ENCODE measurements at regions not wholly inside any gene's neighbourhood (a gene's known extent, or its start where the extent isn't known, plus 50 kb on each side); places are given as distances from the start of the nearest gene placed in this dataset.

DNA sequence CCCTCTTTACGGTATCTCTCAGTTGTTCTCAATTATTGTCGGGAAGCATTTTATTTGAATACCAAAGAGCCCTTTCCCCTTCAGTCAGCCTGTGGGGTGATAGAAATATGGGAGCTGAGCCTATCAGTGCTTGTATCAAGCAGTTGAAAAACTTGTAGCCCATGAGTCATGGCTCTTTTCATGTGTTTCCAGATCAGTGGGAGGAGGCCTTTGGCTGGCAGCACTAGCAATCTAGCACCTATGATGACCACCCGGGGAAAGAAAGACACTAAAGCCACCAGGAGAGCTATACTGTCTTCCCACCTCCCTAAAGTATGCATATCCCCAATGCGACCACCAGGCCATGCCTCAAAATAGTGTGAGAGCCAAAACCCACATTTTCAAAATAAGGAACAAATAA is 696.9 kb upstream of the C9orf72 start:
- Mint-ChIP-seq H3K27ac (no peak overlapping the region), H3K4me1 (ENCODE audit: low read depth in 2 of 2) (no peaks in the 10 kb centered on the region), H3K9me3 (peaks cover 20% of the 10 kb centered on the region), H3K36me3 (peaks cover under 1% of the 10 kb centered on the region), H3K4me3 (no peak overlapping the region), H3K27me3 (no peaks in the 10 kb centered on the region)
- DNase-seq (ENCODE audit: low spot score) = no peak
- ATAC-seq = no peak

DNA sequence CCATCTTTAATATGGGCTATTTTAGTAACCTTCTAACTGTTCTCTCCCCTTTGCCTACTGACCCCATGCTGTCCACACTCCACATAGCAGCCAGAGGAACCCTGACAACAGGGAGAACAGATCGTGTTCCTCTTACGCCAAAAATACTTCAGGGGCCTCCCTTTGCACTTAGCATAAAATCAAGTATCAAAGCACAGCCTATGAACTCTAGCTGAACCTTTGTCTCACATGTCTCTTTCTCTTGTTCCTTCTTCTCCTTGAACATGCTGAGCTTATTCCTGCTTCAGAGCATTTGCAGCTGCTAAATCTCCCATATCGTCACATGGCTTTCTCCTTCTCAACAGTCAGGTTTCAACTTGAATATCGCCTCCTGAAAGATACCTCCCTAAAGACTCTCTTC is 698.8 kb upstream of the C9orf72 start:
- H3K27me3 Mint-ChIP-seq = no peaks in the 10 kb centered on the region
- DNase-seq (ENCODE audit: low spot score) (no peak), ATAC-seq (no peak)
- H3K4me1 Mint-ChIP-seq (ENCODE audit: low read depth in 2 of 2) = no peaks in the 10 kb centered on the region
- H3K27ac Mint-ChIP-seq = no peak overlapping the region
- H3K4me3 Mint-ChIP-seq = no peak overlapping the region
- peaks cover 5% of the 10 kb centered on the region for H3K36me3 Mint-ChIP-seq
- H3K9me3 Mint-ChIP-seq = peaks cover 28% of the 10 kb centered on the region

DNA sequence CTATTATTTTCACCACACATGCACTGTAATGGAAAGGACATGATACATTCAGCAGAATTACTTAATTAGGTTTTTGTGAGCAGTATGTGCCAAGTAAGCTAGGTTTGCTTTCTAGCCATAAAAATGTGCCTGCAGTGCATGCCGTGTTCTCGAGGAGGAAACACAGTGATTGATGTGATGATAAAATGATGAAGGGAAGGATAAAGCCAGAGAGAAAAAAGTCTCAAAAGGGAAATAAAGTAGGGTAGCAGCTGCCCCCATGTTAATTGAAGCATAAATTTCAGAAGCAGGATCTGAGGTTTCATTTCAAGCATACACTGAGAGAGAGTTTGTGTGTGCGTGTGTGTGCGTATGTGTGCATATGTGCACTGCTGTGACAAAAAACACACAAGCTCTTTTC is 714.2 kb upstream of the C9orf72 start:
- Mint-ChIP-seq H3K4me3 (no peak overlapping the region), H3K27me3 (no peaks in the 10 kb centered on the region), H3K27ac (no peak overlapping the region), H3K36me3 (peaks cover 4% of the 10 kb centered on the region), H3K4me1 (ENCODE audit: low read depth in 2 of 2) (no peaks in the 10 kb centered on the region), H3K9me3 (peaks cover 13% of the 10 kb centered on the region)
- no peak for ATAC-seq
- no peak for DNase-seq (ENCODE audit: low spot score)

DNA sequence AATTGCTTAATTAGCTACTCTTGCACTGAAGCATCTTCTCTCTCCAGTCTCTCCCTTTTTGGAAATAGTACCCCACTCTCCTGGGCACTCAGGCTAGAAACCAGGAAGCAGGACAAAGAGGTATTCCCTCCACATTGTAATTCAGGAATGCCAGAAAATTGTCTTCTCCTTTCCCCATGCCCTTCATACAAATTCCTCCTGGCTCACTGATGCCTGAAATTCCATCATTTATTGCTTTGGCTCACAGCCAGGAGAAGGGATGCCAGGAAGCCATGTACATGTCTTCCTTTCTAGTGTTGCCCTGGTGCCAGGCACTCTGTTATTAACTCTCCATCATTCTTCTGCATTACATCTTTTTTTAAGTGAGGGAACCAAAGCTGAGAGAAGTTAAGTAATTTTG is 716.5 kb upstream of the C9orf72 start:
- DNase-seq (ENCODE audit: low spot score) = no peak
- ATAC-seq = no peak
- peaks cover 13% of the 10 kb centered on the region for H3K9me3 Mint-ChIP-seq
- H3K27ac Mint-ChIP-seq = no peak overlapping the region
- no peak overlapping the region for H3K4me3 Mint-ChIP-seq
- H3K36me3 Mint-ChIP-seq = peaks cover 4% of the 10 kb centered on the region
- no peaks in the 10 kb centered on the region for H3K4me1 Mint-ChIP-seq (ENCODE audit: low read depth in 2 of 2)
- no peaks in the 10 kb centered on the region for H3K27me3 Mint-ChIP-seq

DNA sequence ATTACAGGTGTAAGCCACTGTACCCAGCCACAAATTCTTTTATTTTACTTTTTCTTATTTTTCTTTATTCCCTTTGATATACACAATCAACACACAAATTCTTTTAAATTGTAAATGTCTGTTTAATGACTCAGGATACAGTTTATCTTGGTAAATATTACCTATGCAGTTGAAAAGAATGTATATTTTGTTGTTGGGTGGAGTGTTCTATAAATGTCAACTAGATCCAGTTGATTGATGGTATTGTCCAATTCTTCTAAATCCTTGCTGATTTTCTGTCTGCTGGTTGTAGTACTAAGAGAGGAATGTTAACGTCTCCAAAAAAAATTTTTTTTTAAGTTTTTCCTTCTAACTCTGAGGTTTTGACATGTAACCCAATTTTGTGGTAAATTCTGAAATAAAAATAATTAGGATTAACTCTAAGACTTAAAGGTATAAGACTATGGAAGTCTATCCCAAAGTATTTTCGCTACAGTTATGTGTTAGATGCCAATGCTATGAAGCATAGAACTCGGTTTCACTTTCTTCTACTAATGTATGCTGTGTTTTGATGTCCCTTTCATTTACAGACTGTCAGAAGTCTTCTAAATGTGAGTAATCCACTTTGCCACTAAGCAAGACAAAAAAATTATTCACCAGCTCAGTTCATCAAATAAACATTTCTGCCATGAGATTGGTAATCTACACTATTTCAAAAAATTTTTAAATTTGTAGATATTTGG is 720.2 kb upstream of the C9orf72 start:
- no peaks in the 10 kb centered on the region for H3K27me3 Mint-ChIP-seq
- no peaks in the 10 kb centered on the region for H3K4me1 Mint-ChIP-seq (ENCODE audit: low read depth in 2 of 2)
- H3K9me3 Mint-ChIP-seq = no peaks in the 10 kb centered on the region
- DNase-seq (ENCODE audit: low spot score) (no peak), ATAC-seq (no peak)
- no peaks in the 10 kb centered on the region for H3K36me3 Mint-ChIP-seq
- no peak overlapping the region for H3K4me3 Mint-ChIP-seq
- H3K27ac Mint-ChIP-seq = no peak overlapping the region

DNA sequence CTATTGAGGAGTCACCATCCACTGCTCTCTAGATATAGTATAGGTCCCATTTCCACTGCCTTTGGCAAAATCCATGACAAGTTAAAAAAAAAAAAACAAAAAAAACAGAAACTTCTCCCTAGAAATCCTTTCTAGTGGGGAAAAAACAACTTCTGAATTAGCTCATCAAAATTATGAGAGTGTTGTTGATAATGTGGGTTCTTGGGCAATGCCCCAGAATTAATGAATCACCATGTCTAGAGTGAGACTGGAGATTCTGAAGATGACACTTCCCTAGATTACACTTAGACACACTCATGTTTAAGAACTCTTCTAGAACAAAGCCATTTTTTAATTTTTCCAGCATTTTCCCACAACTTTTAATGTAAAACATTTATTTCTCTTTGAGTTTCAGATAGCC is 728.0 kb upstream of the C9orf72 start:
- ATAC-seq (no peak), DNase-seq (ENCODE audit: low spot score) (no peak)
- Mint-ChIP-seq H3K4me1 (ENCODE audit: low read depth in 2 of 2) (no peaks in the 10 kb centered on the region), H3K27ac (no peak overlapping the region), H3K36me3 (peaks cover 4% of the 10 kb centered on the region), H3K4me3 (no peak overlapping the region), H3K27me3 (no peaks in the 10 kb centered on the region), H3K9me3 (peaks cover 10% of the 10 kb centered on the region)

DNA sequence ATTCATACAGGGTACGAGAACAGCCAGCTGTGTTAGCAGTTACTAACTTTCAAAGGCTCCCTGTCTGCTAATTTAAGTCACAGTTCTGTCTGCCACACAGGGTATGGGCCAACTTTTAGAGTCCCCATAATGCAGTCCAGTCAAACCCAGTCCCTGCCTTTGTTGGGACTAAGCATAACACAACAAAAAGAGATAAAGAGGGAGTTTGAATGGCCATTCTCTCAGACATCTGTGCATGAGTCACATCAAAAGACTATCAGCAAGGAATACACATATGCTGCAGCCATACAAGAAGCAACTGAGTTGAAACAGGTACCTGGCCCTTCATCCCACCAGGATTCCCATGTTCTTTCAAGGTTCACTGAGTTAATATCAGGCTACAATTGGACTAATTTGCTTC is 744.5 kb upstream of the C9orf72 start:
- Mint-ChIP-seq H3K36me3 (no peaks in the 10 kb centered on the region), H3K9me3 (no peaks in the 10 kb centered on the region), H3K27me3 (no peaks in the 10 kb centered on the region), H3K4me1 (ENCODE audit: low read depth in 2 of 2) (no peaks in the 10 kb centered on the region), H3K27ac (no peak overlapping the region), H3K4me3 (no peak overlapping the region)
- ATAC-seq (no peak), DNase-seq (ENCODE audit: low spot score) (no peak)

DNA sequence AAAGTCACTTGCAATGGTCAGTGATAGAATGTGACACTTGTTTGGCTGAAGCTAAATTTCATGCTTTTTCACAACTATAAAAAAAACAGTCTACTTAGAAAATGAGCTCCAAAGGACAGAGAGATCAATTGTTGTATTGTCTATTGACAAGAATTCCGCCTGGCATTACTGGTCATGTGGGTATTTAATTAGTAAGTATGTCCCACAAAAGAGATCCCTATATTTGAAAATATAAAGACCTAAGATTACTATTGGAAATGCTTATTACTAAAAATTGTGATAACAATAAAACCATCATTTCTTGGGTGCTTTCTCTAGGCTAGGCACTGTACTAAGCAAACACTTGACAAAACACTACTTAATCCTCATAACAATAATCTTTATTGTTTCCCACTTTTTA is 745.2 kb upstream of the C9orf72 start:
- Mint-ChIP-seq H3K27me3 (no peaks in the 10 kb centered on the region), H3K9me3 (no peaks in the 10 kb centered on the region), H3K4me1 (ENCODE audit: low read depth in 2 of 2) (no peaks in the 10 kb centered on the region), H3K36me3 (no peaks in the 10 kb centered on the region), H3K27ac (no peak overlapping the region), H3K4me3 (no peak overlapping the region)
- ATAC-seq (no peak), DNase-seq (ENCODE audit: low spot score) (no peak)

DNA sequence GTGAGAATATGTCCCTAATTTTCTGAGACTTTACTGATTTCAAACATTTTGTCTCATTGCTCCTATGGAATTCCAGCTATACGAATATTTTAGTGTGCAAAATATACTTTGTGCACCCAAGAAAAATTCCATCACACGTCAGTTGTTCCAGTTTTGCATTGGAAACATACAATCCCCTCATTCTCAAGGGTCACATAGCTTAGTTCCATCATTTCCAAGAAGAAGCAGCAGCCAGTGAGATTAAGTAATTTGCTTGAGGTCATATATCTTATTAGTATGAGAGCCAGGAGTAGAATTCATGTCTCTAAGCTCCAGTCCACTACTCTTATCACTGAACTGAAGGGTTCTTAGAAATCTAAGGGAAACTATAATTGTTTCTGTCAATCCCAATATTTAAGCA is 746.7 kb upstream of the C9orf72 start:
- Mint-ChIP-seq H3K27ac (no peak overlapping the region), H3K27me3 (no peaks in the 10 kb centered on the region), H3K4me3 (no peak overlapping the region)

DNA sequence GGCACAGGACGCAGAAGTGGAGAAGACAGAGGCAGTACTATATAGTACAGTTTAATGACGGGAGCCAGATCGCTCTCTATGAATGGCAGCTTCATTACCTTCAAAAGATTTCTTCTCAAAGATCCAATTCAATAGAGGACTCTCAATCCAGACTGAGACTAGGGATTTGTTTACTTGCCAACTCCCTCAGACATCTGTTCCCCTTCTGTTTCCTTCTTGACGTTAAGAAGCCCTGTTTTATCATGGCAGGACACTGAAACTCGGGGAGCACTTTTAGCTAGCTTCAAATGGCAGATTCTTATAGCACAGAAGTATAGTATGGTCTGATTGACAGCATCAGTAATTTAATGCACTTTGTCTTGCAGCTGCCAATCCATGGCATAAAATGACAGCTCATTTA is 747.3 kb upstream of the C9orf72 start:
- Mint-ChIP-seq H3K9me3 (peaks cover 2% of the 10 kb centered on the region), H3K27ac (no peak overlapping the region), H3K4me3 (no peak overlapping the region), H3K27me3 (no peaks in the 10 kb centered on the region), H3K36me3 (no peaks in the 10 kb centered on the region), H3K4me1 (ENCODE audit: low read depth in 2 of 2) (no peaks in the 10 kb centered on the region)
- no peak for ATAC-seq
- no peak for DNase-seq (ENCODE audit: low spot score)

More for the DNA sequence above, 746.7 kb upstream of the C9orf72 start:
- DNase-seq (ENCODE audit: low spot score) = no peak
- no peak for ATAC-seq
- Mint-ChIP-seq H3K4me1 (ENCODE audit: low read depth in 2 of 2) (no peaks in the 10 kb centered on the region), H3K9me3 (no peaks in the 10 kb centered on the region), H3K36me3 (no peaks in the 10 kb centered on the region)

DNA sequence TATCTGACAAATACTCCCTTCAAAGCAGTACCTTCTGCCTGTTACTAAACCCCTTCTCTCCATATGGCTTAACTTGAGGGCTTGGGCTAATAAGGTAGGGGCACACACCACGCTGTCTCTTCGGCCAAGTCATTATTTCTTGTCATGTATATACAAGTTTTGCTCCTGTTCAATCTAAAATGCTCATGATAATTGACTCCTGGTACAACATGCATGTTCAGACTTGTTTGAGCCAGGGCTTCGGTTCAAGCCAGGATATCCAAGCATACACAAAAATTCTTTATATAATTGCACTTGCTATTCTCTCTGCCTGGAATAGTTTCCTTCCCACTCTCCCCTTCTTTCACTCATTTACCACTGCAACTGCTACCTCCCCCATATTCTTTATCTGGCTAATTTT is 756.0 kb upstream of the C9orf72 start:
- DNase-seq (ENCODE audit: low spot score) (no peak), ATAC-seq (no peak)
- no peaks in the 10 kb centered on the region for H3K4me1 Mint-ChIP-seq (ENCODE audit: low read depth in 2 of 2)
- H3K4me3 Mint-ChIP-seq = no peak overlapping the region
- peaks cover 10% of the 10 kb centered on the region for H3K36me3 Mint-ChIP-seq
- peaks cover 14% of the 10 kb centered on the region for H3K9me3 Mint-ChIP-seq
- no peaks in the 10 kb centered on the region for H3K27me3 Mint-ChIP-seq
- no peak overlapping the region for H3K27ac Mint-ChIP-seq

DNA sequence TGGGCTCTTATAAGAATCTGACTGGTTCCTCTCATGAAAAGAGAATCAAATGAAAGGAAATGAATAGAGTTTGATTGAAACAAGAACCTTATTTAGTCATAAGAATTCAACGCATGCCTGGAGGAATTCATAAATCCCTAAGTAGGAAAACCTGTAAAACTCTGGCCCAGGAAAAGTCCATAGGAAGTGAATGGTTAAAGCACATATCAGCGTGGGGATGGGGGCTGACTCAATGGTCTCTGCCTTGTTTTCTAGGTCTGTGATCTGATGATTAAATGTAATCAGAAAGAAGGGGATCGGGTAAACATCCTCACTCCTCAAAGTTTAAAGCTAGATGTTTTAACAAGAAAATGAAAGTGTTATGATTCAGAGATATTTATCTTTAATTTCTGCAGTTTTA is 759.4 kb upstream of the C9orf72 start:
- H3K27me3 Mint-ChIP-seq = no peaks in the 10 kb centered on the region
- no peak for ATAC-seq
- no peak overlapping the region for H3K27ac Mint-ChIP-seq
- DNase-seq (ENCODE audit: low spot score) = no peak
- peaks cover 5% of the 10 kb centered on the region for H3K36me3 Mint-ChIP-seq
- no peak overlapping the region for H3K4me3 Mint-ChIP-seq
- H3K4me1 Mint-ChIP-seq (ENCODE audit: low read depth in 2 of 2) = no peaks in the 10 kb centered on the region
- H3K9me3 Mint-ChIP-seq = peaks cover 7% of the 10 kb centered on the region

DNA sequence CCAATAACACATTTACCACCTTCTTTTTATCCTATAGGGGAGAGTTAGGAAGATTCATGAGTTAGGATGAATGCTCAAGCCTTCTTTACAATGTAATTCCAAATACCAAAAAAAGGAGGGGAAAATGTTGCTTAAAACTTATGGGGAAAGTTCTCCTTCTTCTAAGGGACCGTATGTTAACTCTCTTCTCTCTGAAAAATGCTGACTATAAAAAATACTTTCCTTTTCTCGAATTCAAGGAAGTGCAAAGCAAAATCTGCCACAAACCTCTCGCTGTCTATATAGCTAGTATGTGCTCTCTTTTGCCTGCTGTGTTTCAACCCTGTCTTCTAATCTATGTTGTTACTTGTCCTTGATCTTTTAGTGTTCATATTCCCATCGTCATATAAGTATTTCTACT is 768.6 kb upstream of the C9orf72 start:
- no peak overlapping the region for H3K27ac Mint-ChIP-seq
- H3K4me3 Mint-ChIP-seq = no peak overlapping the region
- ATAC-seq (no peak), DNase-seq (ENCODE audit: low spot score) (no peak)
- H3K36me3 Mint-ChIP-seq = no peaks in the 10 kb centered on the region
- H3K9me3 Mint-ChIP-seq = peaks cover 10% of the 10 kb centered on the region
- no peaks in the 10 kb centered on the region for H3K27me3 Mint-ChIP-seq
- no peaks in the 10 kb centered on the region for H3K4me1 Mint-ChIP-seq (ENCODE audit: low read depth in 2 of 2)

DNA sequence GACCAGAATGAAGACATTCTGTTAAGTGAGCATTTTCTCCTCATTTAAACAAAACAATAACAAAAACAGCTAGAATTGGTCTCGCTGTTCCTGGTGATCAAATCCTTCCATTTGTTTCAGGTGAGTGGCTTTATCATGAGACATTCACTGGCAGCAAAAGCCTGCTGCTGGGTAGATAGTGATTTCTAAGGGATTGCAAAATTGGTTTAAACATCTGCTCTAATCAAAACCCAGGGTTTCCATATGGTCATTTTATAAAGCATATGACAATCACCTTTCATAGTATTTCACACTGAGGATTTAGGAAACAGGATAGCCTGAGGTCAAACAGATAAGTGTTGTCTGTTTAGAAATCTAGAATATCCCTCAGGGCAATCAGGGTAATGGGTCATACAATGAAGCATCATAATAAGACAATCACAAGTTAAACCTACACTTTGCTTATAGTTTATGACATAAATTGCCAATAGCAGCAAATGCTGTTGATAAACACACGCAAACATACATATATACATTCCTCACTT is 769.6 kb upstream of the C9orf72 start:
- H3K9me3 Mint-ChIP-seq = peaks cover 13% of the 10 kb centered on the region
- H3K36me3 Mint-ChIP-seq = no peaks in the 10 kb centered on the region
- H3K27me3 Mint-ChIP-seq = no peaks in the 10 kb centered on the region
- no peak overlapping the region for H3K27ac Mint-ChIP-seq
- DNase-seq (ENCODE audit: low spot score) (no peak), ATAC-seq (no peak)
- no peak overlapping the region for H3K4me3 Mint-ChIP-seq
- no peaks in the 10 kb centered on the region for H3K4me1 Mint-ChIP-seq (ENCODE audit: low read depth in 2 of 2)

DNA sequence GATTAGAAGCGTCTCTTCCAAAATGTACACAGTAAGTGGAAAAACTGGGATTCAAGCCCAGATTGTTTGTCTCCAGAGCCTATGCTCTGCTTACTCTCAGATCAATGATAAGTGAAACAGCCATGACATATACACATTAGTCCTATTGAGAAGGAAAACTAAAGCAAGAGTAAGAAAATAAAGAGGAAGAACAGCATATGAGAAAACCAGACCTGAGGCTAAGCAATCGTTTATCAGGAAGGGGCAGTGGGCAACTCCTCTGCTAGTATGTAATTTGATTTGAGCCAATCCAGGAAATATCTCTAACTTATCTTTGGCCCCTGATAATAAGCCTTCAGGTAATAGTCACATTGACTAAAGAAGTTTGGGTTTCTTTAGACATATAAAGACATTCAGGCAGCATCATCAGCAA is 789.9 kb upstream of the C9orf72 start:
- no peaks in the 10 kb centered on the region for H3K27me3 Mint-ChIP-seq
- H3K4me3 Mint-ChIP-seq = no peak overlapping the region
- H3K27ac Mint-ChIP-seq = no peak overlapping the region
- no peaks in the 10 kb centered on the region for H3K36me3 Mint-ChIP-seq
- ATAC-seq = no peak
- H3K4me1 Mint-ChIP-seq (ENCODE audit: low read depth in 2 of 2) = no peaks in the 10 kb centered on the region
- peaks cover 17% of the 10 kb centered on the region for H3K9me3 Mint-ChIP-seq
- DNase-seq (ENCODE audit: low spot score) = no peak

Measured in natural killer cell treated with Interleukin-12 subunit alpha and Interleukin-12 subunit beta and Interleukin-15 and Interleukin-18, amount 100 ng/mL, for 72 hours (primary cell).